Ovary (tissue), 7 donors: ENCODE measurements at regions not wholly inside any gene's neighbourhood (a gene's known extent, or its start where the extent isn't known, plus 50 kb on each side); places are given as distances from the start of the nearest gene placed in this dataset.

Experiments used
- DNase-seq, 5 donors: peaks; one replicate each; pipeline ENCODE4 v3.0.0-alpha.2; 2019 to 2020
- H3K27ac ChIP-seq, 2 donors: fragments of 200-600 bp; one replicate each; pipeline versions ENCODE4 v1.5.1 to v1.8.0; 2019 to 2022
- H3K27me3 ChIP-seq: fragments of 200-600 bp; one replicate; pipeline ENCODE4 v1.8.0; 2022
- H3K36me3 ChIP-seq: fragments of 200-600 bp; sonication (generic); one replicate; pipeline ENCODE4 v1.5.1; 2019
- H3K4me1 ChIP-seq: one replicate; pipeline ENCODE4 v1.8.1; 2013; ENCODE audit warnings: mild to moderate bottlenecking, moderate library complexity; ENCODE audit not compliant: insufficient read depth
- H3K4me3 ChIP-seq: fragments of 200-600 bp; sonication (generic); one replicate; pipeline ENCODE4 v1.5.1; 2017
- H3K9me3 ChIP-seq, 2 donors: fragments of 200-600 bp in 1 of 2; sonication (generic) in 1 of 2; one replicate each; pipeline versions ENCODE4 v1.5.1 to v1.8.1; 2013 to 2019; ENCODE audit warnings: mild to moderate bottlenecking in 1 of 2, moderate library complexity in 1 of 2
- EP300 ChIP-seq: sonication (generic); formaldehyde crosslinking; IDR thresholded peaks from one replicate; pipeline ENCODE4 v1.6.1; 2017; ENCODE audit warnings: antibody characterized with exemption
- POLR2A ChIP-seq: fragments of 450-650 bp; IDR thresholded peaks from one replicate; pipeline ENCODE4 v1.6.1; 2017; ENCODE audit warnings: antibody characterized with exemption, mild to moderate bottlenecking, moderate library complexity
- WGBS, 3 donors: extraction: QIAGEN DNeasy Blood & Tissue Kit in 1 of 3; methylation state at CpG; one replicate each; pipeline versions ENCODE4 v1.1.5 to v1.1.7; 2013 to 2017; 5-methylcytosine and 5-hydroxymethylcytosine counted together
- intact Hi-C, 4 donors: fragments of 100-400 bp; cut with DNase I; formaldehyde crosslinking; loops; one replicate each; pipeline versions ENCODE4 v1.11.0 to v1.15.1; 2022 to 2023
- TF ChIP-seq, protein P1 (sequence below), 3 donors: fragments of 450-650 bp in 2 of 3; fragments of 200-600 bp in 1 of 3; IDR thresholded peaks; one replicate each; pipeline versions ENCODE4 v1.5.1 to v1.8.0; 2016 to 2022; ENCODE audit warnings: antibody characterized with exemption in 3 of 3, mild to moderate bottlenecking in 1 of 3
- donor health status: DM: no; HTN: no; CAD: no; lungs with moderate emphysema.
- donor health status: DM: no; HTN: no; CAD: no.
- donor health status: Bipolar disorder and iron deficiency.
- donor health status: DM: no; HTN: no; CAD: no.
- donor health status: DM: yes; HTN: yes; CAD: no.

DNA sequence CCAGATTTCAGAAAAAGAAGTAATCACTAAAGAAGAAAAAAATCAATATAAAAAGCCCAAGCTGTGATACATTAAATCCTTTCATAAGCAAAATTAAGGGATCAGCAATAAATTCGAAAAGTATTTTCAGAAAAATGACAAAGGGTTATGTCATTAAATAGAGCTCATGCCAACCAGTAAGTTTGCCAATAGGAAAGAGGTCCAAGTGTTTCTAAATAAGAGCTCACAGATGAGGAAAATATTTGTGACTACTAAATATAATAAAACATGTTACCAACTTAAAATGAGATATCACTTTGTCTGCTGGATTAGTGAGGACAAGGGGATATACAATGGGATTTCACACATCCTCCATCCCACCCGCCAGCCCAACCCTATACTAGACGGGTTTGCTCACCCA lies 140.3 kb upstream of the EYA4 start:
- H3K27me3 ChIP-seq = no peaks in the 10 kb centered on the region
- H3K36me3 ChIP-seq = no peaks in the 10 kb centered on the region
- TF ChIP-seq, protein P1, sequence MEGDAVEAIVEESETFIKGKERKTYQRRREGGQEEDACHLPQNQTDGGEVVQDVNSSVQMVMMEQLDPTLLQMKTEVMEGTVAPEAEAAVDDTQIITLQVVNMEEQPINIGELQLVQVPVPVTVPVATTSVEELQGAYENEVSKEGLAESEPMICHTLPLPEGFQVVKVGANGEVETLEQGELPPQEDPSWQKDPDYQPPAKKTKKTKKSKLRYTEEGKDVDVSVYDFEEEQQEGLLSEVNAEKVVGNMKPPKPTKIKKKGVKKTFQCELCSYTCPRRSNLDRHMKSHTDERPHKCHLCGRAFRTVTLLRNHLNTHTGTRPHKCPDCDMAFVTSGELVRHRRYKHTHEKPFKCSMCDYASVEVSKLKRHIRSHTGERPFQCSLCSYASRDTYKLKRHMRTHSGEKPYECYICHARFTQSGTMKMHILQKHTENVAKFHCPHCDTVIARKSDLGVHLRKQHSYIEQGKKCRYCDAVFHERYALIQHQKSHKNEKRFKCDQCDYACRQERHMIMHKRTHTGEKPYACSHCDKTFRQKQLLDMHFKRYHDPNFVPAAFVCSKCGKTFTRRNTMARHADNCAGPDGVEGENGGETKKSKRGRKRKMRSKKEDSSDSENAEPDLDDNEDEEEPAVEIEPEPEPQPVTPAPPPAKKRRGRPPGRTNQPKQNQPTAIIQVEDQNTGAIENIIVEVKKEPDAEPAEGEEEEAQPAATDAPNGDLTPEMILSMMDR (IDR thresholded peaks at IDR 0.05) = no peak
- no peak for TF ChIP-seq POLR2A
- TF ChIP-seq EP300 = no peak
- H3K4me1 ChIP-seq = no peaks in the 10 kb centered on the region
- H3K27ac ChIP-seq = no peak overlapping the region
- H3K4me3 ChIP-seq = no peak overlapping the region
- intact Hi-C loops = no loop called here
- no peaks in the 10 kb centered on the region for H3K9me3 ChIP-seq
- WGBS, 3 donors = 76 to 80% (median 76%) methylated on average over 3 of the region's 3 CpGs
- DNase-seq = no peak

DNA sequence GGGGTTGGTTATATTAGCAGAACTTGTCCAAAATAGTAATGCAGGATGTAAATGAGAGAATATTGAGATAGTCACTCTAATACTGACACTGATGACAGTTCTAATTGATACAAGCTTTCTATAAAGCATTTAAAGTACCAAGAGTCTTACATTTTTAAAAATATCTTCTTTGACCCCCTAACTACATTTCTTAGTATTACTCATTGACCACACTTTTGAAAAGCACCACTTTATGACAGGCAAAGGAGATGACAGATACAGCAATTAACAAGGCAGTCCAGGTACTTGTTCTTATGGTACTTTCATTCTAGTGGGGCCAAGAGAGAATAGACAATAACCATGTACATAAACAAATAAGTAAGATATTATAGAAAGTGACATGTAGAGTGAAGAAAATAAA lies 139.4 kb upstream of the EYA4 start:
- Histone ChIP-seq H3K4me1 (no peaks in the 10 kb centered on the region), H3K9me3 (no peaks in the 10 kb centered on the region), H3K27me3 (no peaks in the 10 kb centered on the region), H3K4me3 (no peak overlapping the region), H3K27ac (no peak overlapping the region), H3K36me3 (no peaks in the 10 kb centered on the region)
- intact Hi-C loops = no loop called here
- TF ChIP-seq EP300 (no peak), POLR2A (no peak)
- TF ChIP-seq, protein P1 (IDR thresholded peaks at IDR 0.05) = no peak
- DNase-seq = no peak

DNA sequence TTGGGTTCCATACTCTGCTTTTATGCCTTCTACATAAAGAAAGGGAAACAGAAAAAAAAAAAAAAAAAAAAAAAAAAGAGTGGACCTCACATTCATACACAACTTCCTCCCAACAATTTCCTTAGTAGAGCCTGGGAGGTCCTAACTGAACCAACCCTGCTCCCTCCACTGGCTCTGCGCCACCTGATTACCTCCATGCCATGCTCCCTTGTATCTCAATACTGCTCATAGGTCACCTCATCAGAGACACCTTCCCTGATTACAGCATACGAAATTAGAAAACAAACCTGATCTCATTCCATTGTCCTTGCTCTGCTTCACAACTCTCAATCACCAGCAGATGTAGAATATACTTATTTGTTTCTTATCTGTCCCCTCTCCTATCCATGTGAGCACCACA lies 134.2 kb upstream of the EYA4 start:
- TF ChIP-seq POLR2A (no peak), EP300 (no peak)
- TF ChIP-seq, protein P1 (IDR thresholded peaks at IDR 0.05) = no peak
- no peak overlapping the region for H3K4me3 ChIP-seq
- no peaks in the 10 kb centered on the region for H3K9me3 ChIP-seq
- H3K36me3 ChIP-seq = no peaks in the 10 kb centered on the region
- H3K27me3 ChIP-seq = no peaks in the 10 kb centered on the region
- intact Hi-C loops = no loop called here
- H3K4me1 ChIP-seq = no peaks in the 10 kb centered on the region
- 82 to 84% (median 82%) methylated on average over 2 of the region's 2 CpGs for WGBS, 3 donors
- H3K27ac ChIP-seq = no peak overlapping the region
- no peak for DNase-seq

DNA sequence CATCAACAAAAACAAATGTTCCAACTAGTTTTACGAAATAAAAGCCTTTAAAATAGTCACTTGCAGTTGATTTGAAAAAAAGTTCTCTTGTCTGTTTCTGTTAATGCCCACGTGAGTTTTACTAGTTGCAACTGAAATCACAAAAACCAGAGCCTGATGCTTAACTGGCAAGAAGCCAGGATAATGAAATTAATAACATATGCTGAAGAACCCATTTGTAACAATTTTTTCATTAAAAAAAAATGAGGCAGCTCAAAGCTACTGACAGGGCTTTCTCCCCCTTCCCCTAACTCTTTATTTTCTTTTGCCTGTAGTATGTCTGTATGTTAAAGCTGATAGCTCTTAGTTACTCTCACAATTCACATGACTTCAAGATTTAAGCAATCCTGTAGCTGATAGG lies 132.7 kb upstream of the EYA4 start:
- H3K4me1 ChIP-seq = no peaks in the 10 kb centered on the region
- H3K27me3 ChIP-seq = no peaks in the 10 kb centered on the region
- H3K36me3 ChIP-seq = no peaks in the 10 kb centered on the region
- H3K4me3 ChIP-seq = no peak overlapping the region
- TF ChIP-seq POLR2A (no peak), EP300 (no peak)
- TF ChIP-seq, protein P1 (IDR thresholded peaks at IDR 0.05) = no peak
- no peaks in the 10 kb centered on the region for H3K9me3 ChIP-seq
- no peak overlapping the region for H3K27ac ChIP-seq
- intact Hi-C loops = no loop called here
- no peak for DNase-seq
- WGBS, 3 donors = 14 to 23% (median 18%) methylated on average over 2 of the region's 2 CpGs

DNA sequence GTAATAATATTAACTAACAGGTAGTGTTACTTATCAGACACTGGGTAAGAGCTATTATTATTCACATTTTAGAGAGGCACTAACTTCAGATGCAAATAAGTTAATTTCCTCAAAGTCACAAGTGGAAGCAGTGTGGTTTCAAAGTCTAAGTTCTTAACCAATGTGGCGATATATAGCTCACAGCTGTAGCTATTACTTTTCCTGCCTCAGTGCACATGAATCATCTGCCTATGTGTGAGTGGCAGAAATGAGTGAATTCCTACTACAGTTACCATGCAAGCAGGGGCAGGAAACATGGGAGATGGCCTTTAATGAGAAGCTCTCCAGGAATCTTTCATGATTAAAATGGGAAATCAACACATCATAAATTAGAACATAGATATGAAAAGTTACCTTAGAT lies 126.2 kb upstream of the EYA4 start:
- 86 to 96% (median 92%) methylated on average over 1 of the region's 1 CpG for WGBS, 3 donors
- no peaks in the 10 kb centered on the region for H3K9me3 ChIP-seq
- H3K27me3 ChIP-seq = no peaks in the 10 kb centered on the region
- H3K36me3 ChIP-seq = no peaks in the 10 kb centered on the region
- H3K27ac ChIP-seq = no peak overlapping the region
- intact Hi-C loops = no loop called here
- TF ChIP-seq, protein P1 (IDR thresholded peaks at IDR 0.05) = no peak
- TF ChIP-seq POLR2A (no peak), EP300 (no peak)
- H3K4me1 ChIP-seq = no peaks in the 10 kb centered on the region
- no peak for DNase-seq
- H3K4me3 ChIP-seq = no peak overlapping the region
